GM12878 (cell line): ENCODE measurements at regions not wholly inside any gene's neighbourhood (a gene's known extent, or its start where the extent isn't known, plus 50 kb on each side); places are given as distances from the start of the nearest gene placed in this dataset.

ENCODE experiments used
- ATAC-seq: fragments of 200-7000 bp; cut with Tn5 transposase; 3 replicates; pipeline ENCODE4 v1.9.1; 2020; ENCODE audit warnings: mild to moderate bottlenecking, moderate library complexity
- BruUV-seq: library from RNA; stranded (reverse); fragments of 400-500 nt; replicated peaks from 2 replicates; lab custom pipeline; 2021; lab: Mats Ljungman, UMichigan
- CTCF ChIA-PET: fragments of 300-600 bp; sonication (Branson Sonifier 250); formaldehyde crosslinking; extraction: SDS; loops from one replicate; lab custom pipeline; 2021; ENCODE audit warnings: inconsistent platforms; lab: Yijun Ruan, JAX
- POLR2A ChIA-PET: fragments of 350-600 bp; formaldehyde crosslinking; extraction: SDS; loops from one replicate; lab custom pipeline; 2021; ENCODE audit warnings: inconsistent platforms; lab: Charles Lee
- RAD21 ChIA-PET: fragments of 300-600 bp; sonication (Branson Sonifier 250); formaldehyde crosslinking; loops from one replicate; lab custom pipeline; 2023; ENCODE audit warnings: antibody characterized with exemption; ENCODE audit not compliant: unreplicated experiment; lab: Charles Lee
- SMC1A ChIA-PET: fragments of 300-600 bp; sonication (Branson Sonifier 250); formaldehyde crosslinking; loops from one replicate; lab custom pipeline; 2023; ENCODE audit not compliant: unreplicated experiment, uncharacterized antibody; lab: Charles Lee
- DNase-seq: peaks from one replicate; pipeline ENCODE4 v3.0.0-alpha.2; 2011; ENCODE audit warnings: low read depth, low spot score
- FAIRE-seq: peaks from 3 replicates; lab custom pipeline; 2011; peaks lifted over from hg19 to GRCh38; lab: Jason Lieb, UNC
- H2AFZ ChIP-seq: 2 replicates; pipeline ENCODE4 v1.6.0; 2011; ENCODE audit warnings: low read depth, low read length, control low read depth; ENCODE audit not compliant: control insufficient read depth
- H3K27ac ChIP-seq: 2 replicates; pipeline ENCODE4 v1.5.1; 2011; ENCODE audit warnings: control low read depth; ENCODE audit not compliant: control insufficient read depth, insufficient read depth
- H3K27me3 ChIP-seq, 2 experiments: replicated peaks in 1 of 2; 2 replicates each; pipeline versions ENCODE4 v1.6.0 to v1.6.1; 2011; ENCODE audit warnings: low read length in 1 of 2; ENCODE audit not compliant: control insufficient read depth in 2 of 2, insufficient read depth in 2 of 2
- H3K36me3 ChIP-seq, 2 experiments: 2 replicates each; pipeline ENCODE4 v1.5.1; 2011; ENCODE audit warnings: low read length in 1 of 2; ENCODE audit not compliant: control insufficient read depth in 2 of 2, insufficient read depth in 2 of 2
- H3K4me1 ChIP-seq: 2 replicates; pipeline ENCODE4 v1.6.1; 2011; ENCODE audit warnings: mild to moderate bottlenecking, low read length, moderate library complexity, mixed read lengths; ENCODE audit not compliant: control insufficient read depth, insufficient read depth
- H3K4me2 ChIP-seq: 2 replicates; pipeline ENCODE4 v1.6.0; 2011; ENCODE audit warnings: control low read depth; ENCODE audit not compliant: control insufficient read depth, insufficient read depth
- H3K4me3 ChIP-seq: fragments of 200-600 bp; sonication (generic); 2 replicates; pipeline ENCODE4 v1.5.1; 2016
- H3K79me2 ChIP-seq: 2 replicates; pipeline ENCODE4 v1.6.0; 2011; ENCODE audit warnings: low read length; ENCODE audit not compliant: control insufficient read depth, insufficient read depth
- H3K9ac ChIP-seq: 2 replicates; pipeline ENCODE4 v1.8.0; 2011; ENCODE audit warnings: low read length, control low read depth, mixed read lengths; ENCODE audit not compliant: control insufficient read depth, insufficient read depth
- H3K9me3 ChIP-seq: replicated peaks from 3 replicates; pipeline ENCODE4 v1.5.1; 2011; ENCODE audit warnings: mild to moderate bottlenecking, low read length; ENCODE audit not compliant: control insufficient read depth, insufficient read depth
- H4K20me1 ChIP-seq: 2 replicates; pipeline ENCODE4 v1.6.0; 2011; ENCODE audit not compliant: control insufficient read depth, insufficient read depth
- BHLHE40 ChIP-seq, 2 experiments: fragments of 450-650 bp in 1 of 2; IDR thresholded peaks; 2 replicates each; pipeline ENCODE4 v1.6.1; 2011 to 2017; ENCODE audit warnings: low read depth in 2 of 2, borderline replicate concordance in 1 of 2, improper control_type of control experiment in 1 of 2, low read length in 1 of 2, mild to moderate bottlenecking in 1 of 2
- GATAD2B ChIP-seq: fragments of 450-650 bp; conservative IDR thresholded peaks from 2 replicates; pipeline ENCODE4 v1.6.1; 2017; ENCODE audit warnings: low read depth, mild to moderate bottlenecking, moderate library complexity
- HDGF ChIP-seq: fragments of 450-650 bp; IDR thresholded peaks from 2 replicates; pipeline ENCODE4 v1.6.1; 2016; ENCODE audit warnings: antibody characterized with exemption
- IKZF1 ChIP-seq: fragments of 450-650 bp; conservative IDR thresholded peaks from 2 replicates; pipeline ENCODE4 v1.6.1; 2017; ENCODE audit warnings: antibody characterized with exemption, mild to moderate bottlenecking
- MTA2 ChIP-seq: fragments of 450-650 bp; IDR thresholded peaks from 2 replicates; pipeline ENCODE4 v1.6.1; 2016; ENCODE audit warnings: low read depth, mild to moderate bottlenecking, moderate library complexity
- MXI1 ChIP-seq: fragments of 150-350 bp; IDR thresholded peaks from 2 replicates; pipeline ENCODE4 v1.6.1; 2011; ENCODE audit warnings: low read depth, mild to moderate bottlenecking, inconsistent platforms, low read length, improper control_type of control experiment
- MYB ChIP-seq: fragments of 150-350 bp; IDR thresholded peaks from 2 replicates; pipeline ENCODE4 v1.6.1; 2014; ENCODE audit warnings: mild to moderate bottlenecking, low read depth, low read length, borderline replicate concordance
- POLR2A ChIP-seq: IDR thresholded peaks from 2 replicates; pipeline ENCODE4 v1.6.1; 2011; ENCODE audit warnings: low read depth, mild to moderate bottlenecking, low read length
- POU2F2 ChIP-seq: IDR thresholded peaks from 3 replicates; pipeline ENCODE4 v1.6.1; 2011; ENCODE audit warnings: low read depth, mild to moderate bottlenecking, low read length, borderline replicate concordance
- TBL1XR1 ChIP-seq: IDR thresholded peaks from 2 replicates; pipeline ENCODE4 v1.6.1; 2012; ENCODE audit warnings: low read depth, low read length, improper control_type of control experiment
- WGBS: methylation state at CpG from one replicate; pipeline ENCODE4 v1.1.6; 2016; ENCODE audit warnings: low lambda C conversion rate; ENCODE audit not compliant: insufficient replicate concordance, insufficient coverage; ENCODE audit errors: missing lambda C conversion rate; 5-methylcytosine and 5-hydroxymethylcytosine counted together
- in situ Hi-C: fragments of 300-500 bp; cut with MboI; formaldehyde crosslinking; loops from 9 replicates; pipeline ENCODE4 v1.14.3; 2018; ENCODE audit warnings: mixed read lengths
- intact Hi-C: fragments of 100-400 bp; cut with micrococcal nuclease; formaldehyde crosslinking; loops from one replicate; pipeline ENCODE4 v1.14.2; 2022; ENCODE audit not compliant: unreplicated experiment

GRCh38 chr6:3957321-3957720 is 108.1 kb downstream of the FAM50B start:
- Histone ChIP-seq H3K4me1 (no peaks in the 10 kb centered on the region), H3K9ac (no peak overlapping the region), H4K20me1 (no peaks in the 10 kb centered on the region), H3K79me2 (no peaks in the 10 kb centered on the region), H2AFZ (no peak overlapping the region)
- SMC1A ChIA-PET: no interaction called here
- in situ Hi-C loops: no loop called here
- FAIRE-seq (no peak), DNase-seq (no peak)
- TF ChIP-seq MTA2: no peak
- TF ChIP-seq GATAD2B: no peak
- no peak for TF ChIP-seq POLR2A
- no peak for TF ChIP-seq TBL1XR1
- TF ChIP-seq HDGF: no peak
- no peak for TF ChIP-seq MYB
- TF ChIP-seq POU2F2: no peak
- TF ChIP-seq MXI1: no peak
- no peak for TF ChIP-seq IKZF1
- TF ChIP-seq, all 136 proteins: peak for 0
- ChIA-PET CTCF (no interaction called here), RAD21 (no interaction called here), POLR2A (no interaction called here)
- no peak overlapping the region for H3K27ac ChIP-seq
- H3K9me3 ChIP-seq: no peaks in the 10 kb centered on the region; the same call in 1 of the 3 replicates
- no peaks in the 10 kb centered on the region for H3K36me3 ChIP-seq
- WGBS: 17% methylated on average over 1 of the region's 1 CpG
- no peak for ATAC-seq
- no TSS peak for BruUV-seq
- no peak overlapping the region for H3K4me2 ChIP-seq
- no peak overlapping the region for H3K4me3 ChIP-seq
- intact Hi-C loops: no loop called here
- no peaks in the 10 kb centered on the region; a peak in 1 of 4 replicates for H3K27me3 ChIP-seq

- RAD21 ChIA-PET: no interaction called here
- no peaks in the 10 kb centered on the region for H3K79me2 ChIP-seq
- CTCF ChIA-PET: no interaction called here
- SMC1A ChIA-PET: no interaction called here
- intact Hi-C loops (no loop called here), in situ Hi-C loops (no loop called here)
- no TSS peak for BruUV-seq
- H3K36me3 ChIP-seq: no peaks in the 10 kb centered on the region
- H3K9ac ChIP-seq: no peak overlapping the region
- H3K4me2 ChIP-seq: no peak overlapping the region
- no peak overlapping the region for H2AFZ ChIP-seq
- no peaks in the 10 kb centered on the region; the same call in 1 of the 3 replicates for H3K9me3 ChIP-seq
- no peak overlapping the region for H3K4me3 ChIP-seq
- no peaks in the 10 kb centered on the region for H4K20me1 ChIP-seq
- no peak for DNase-seq
- no peaks in the 10 kb centered on the region; a peak in 1 of 4 replicates for H3K27me3 ChIP-seq
- H3K4me1 ChIP-seq: no peaks in the 10 kb centered on the region
- ATAC-seq: no peak
- FAIRE-seq: no peak
- no peak overlapping the region for H3K27ac ChIP-seq
- POLR2A ChIA-PET: no interaction called here
- no peak for TF ChIP-seq BHLHE40 (IDR thresholded peaks at IDR 0.05; ENCODE audit: borderline replicate concordance in 1 of 2, low read depth in 2 of 2, low read length in 1 of 2)
- WGBS: 64% methylated on average over 7 of the region's 7 CpGs
These were observed 109.1 kb downstream of the FAM50B start for GRCh38 chr6:3958255-3958654.
